H1 (cell line): ENCODE measurements at regions not wholly inside any gene's neighbourhood (a gene's known extent, or its start where the extent isn't known, plus 50 kb on each side); places are given as distances from the start of the nearest gene placed in this dataset.

Experiments
- CTCF ChIA-PET: fragments of 300-600 bp; sonication (Branson Sonifier 250); formaldehyde crosslinking; loops from one replicate; lab custom pipeline; 2021; ENCODE audit not compliant: partially characterized antibody; lab: Charles Lee
- POLR2A ChIA-PET: fragments of 300-600 bp; sonication (Branson Sonifier 250); formaldehyde crosslinking; loops from one replicate; lab custom pipeline; 2021; ENCODE audit warnings: inconsistent platforms; ENCODE audit not compliant: partially characterized antibody; lab: Charles Lee
- DNase-seq, 2 experiments: peaks; one replicate each; pipeline versions ENCODE4 v3.0.0 to v3.0.0-alpha.2; 2010 to 2022; ENCODE audit warnings: low spot score in 2 of 2, low read depth in 1 of 2, mixed read lengths in 1 of 2
- FAIRE-seq: peaks from 2 replicates; lab custom pipeline; 2011; peaks lifted over from hg19 to GRCh38; lab: Jason Lieb, UNC
- H2AFZ ChIP-seq: 2 replicates; pipeline ENCODE4 v1.8.1; 2012; ENCODE audit warnings: low read length, inconsistent platforms
- H2AK5ac ChIP-seq: 2 replicates; pipeline ENCODE4 v1.6.1; 2013; ENCODE audit warnings: low read depth, low read length
- H2BK120ac ChIP-seq: replicated peaks from 2 replicates; pipeline ENCODE3; 2013; ENCODE audit warnings: low read depth, low read length, inconsistent platforms
- H2BK12ac ChIP-seq: 2 replicates; pipeline ENCODE4 v1.6.1; 2013; ENCODE audit warnings: low read depth, low read length
- H2BK15ac ChIP-seq: 2 replicates; pipeline ENCODE4 v1.6.1; 2013; ENCODE audit warnings: low read length
- H2BK20ac ChIP-seq: 2 replicates; pipeline ENCODE4 v1.6.1; 2013; ENCODE audit warnings: low read length
- H2BK5ac ChIP-seq: 2 replicates; pipeline ENCODE4 v1.6.1; 2013; ENCODE audit warnings: low read depth, low read length
- H3K14ac ChIP-seq: 2 replicates; pipeline ENCODE4 v1.6.1; 2013; ENCODE audit warnings: inconsistent platforms; ENCODE audit not compliant: insufficient read length
- H3K18ac ChIP-seq: 2 replicates; pipeline ENCODE4 v1.6.1; 2013; ENCODE audit warnings: low read length; ENCODE audit errors: extremely low read depth
- H3K23ac ChIP-seq: 2 replicates; pipeline ENCODE4 v1.6.1; 2013; ENCODE audit warnings: inconsistent platforms; ENCODE audit not compliant: insufficient read length
- H3K23me2 ChIP-seq: 2 replicates; pipeline ENCODE4 v1.6.1; 2013; ENCODE audit warnings: low read depth, low read length
- H3K27ac ChIP-seq: 2 replicates; pipeline ENCODE4 v1.6.1; 2011; ENCODE audit warnings: low read depth, low read length, inconsistent platforms
- H3K27me3 ChIP-seq, 4 experiments: replicated peaks in 1 of 4; 1 replicate in 1 of 4; 2 replicates in 3 of 4; pipeline versions ENCODE4 v1.6.1 to v1.8.1; 2011 to 2013; ENCODE audit warnings: low read length in 3 of 4, mild to moderate bottlenecking in 3 of 4, inconsistent platforms in 2 of 4, mixed read lengths in 2 of 4, moderate library complexity in 1 of 4; ENCODE audit not compliant: control insufficient read depth in 3 of 4, insufficient read depth in 3 of 4; ENCODE audit errors: extremely low read depth in 1 of 4
- H3K36me3 ChIP-seq, 4 experiments: 2 replicates each; pipeline versions ENCODE4 v1.6.1 to v1.8.1; 2011 to 2013; ENCODE audit warnings: mild to moderate bottlenecking in 4 of 4, low read length in 3 of 4, moderate library complexity in 2 of 4, control low read depth in 1 of 4, inconsistent platforms in 1 of 4; ENCODE audit not compliant: insufficient read depth in 4 of 4, control insufficient read depth in 2 of 4
- H3K4ac ChIP-seq: replicated peaks from 2 replicates; pipeline ENCODE3; 2013; ENCODE audit warnings: low read length, low read depth, mixed read lengths, inconsistent platforms; ENCODE audit not compliant: insufficient read length
- H3K4me1 ChIP-seq, 4 experiments: replicated peaks in 1 of 4; 1 replicate in 1 of 4; 2 replicates in 3 of 4; pipeline versions ENCODE4 v1.6.1 to v1.8.1; 2011 to 2013; ENCODE audit warnings: low read length in 3 of 4, inconsistent platforms in 2 of 4, mixed read lengths in 1 of 4; ENCODE audit not compliant: insufficient read depth in 4 of 4, control insufficient read depth in 3 of 4
- H3K4me2 ChIP-seq, 2 experiments: 2 replicates each; pipeline versions ENCODE4 v1.6.1 to v1.8.1; 2011 to 2013; ENCODE audit warnings: low read depth in 2 of 2, low read length in 2 of 2, control low read depth in 1 of 2, inconsistent platforms in 1 of 2, mild to moderate bottlenecking in 1 of 2; ENCODE audit not compliant: insufficient read depth in 1 of 2
- H3K4me3 ChIP-seq, 4 experiments: fragments of 200-600, 300-600 bp in 1 of 4; sonication (generic), shearing (Covaris generic), sonication (Bioruptor Twin) in 1 of 4; 2 replicates each; pipeline versions ENCODE4 v1.5.1 to v1.8.1; 2011 to 2016; ENCODE audit warnings: low read length in 4 of 4, low read depth in 3 of 4, control low read depth in 2 of 4, inconsistent platforms in 2 of 4, mild to moderate bottlenecking in 2 of 4, mixed read lengths in 1 of 4, moderate library complexity in 1 of 4; ENCODE audit not compliant: insufficient read depth in 2 of 4; ENCODE audit errors: extremely low read depth in 1 of 4
- H3K56ac ChIP-seq: replicated peaks from 2 replicates; pipeline ENCODE3; 2013; ENCODE audit warnings: low read depth, mild to moderate bottlenecking, mixed read lengths, low read length, inconsistent platforms; ENCODE audit not compliant: insufficient read length
- H3K79me1 ChIP-seq: 2 replicates; pipeline ENCODE4 v1.6.1; 2013; ENCODE audit warnings: low read depth, low read length, control low read depth
- H3K79me2 ChIP-seq, 2 experiments: 2 replicates each; pipeline versions ENCODE4 v1.6.1 to v1.8.1; 2012 to 2013; ENCODE audit warnings: low read length in 2 of 2, mild to moderate bottlenecking in 2 of 2, inconsistent platforms in 1 of 2; ENCODE audit not compliant: insufficient read depth in 2 of 2, control insufficient read depth in 1 of 2
- H3K9ac ChIP-seq, 4 experiments: replicated peaks in 1 of 4; 1 replicate in 1 of 4; 2 replicates in 3 of 4; pipeline versions ENCODE4 v1.6.1 to v1.8.1; 2011 to 2013; ENCODE audit warnings: low read depth in 3 of 4, low read length in 3 of 4, control low read depth in 2 of 4, mild to moderate bottlenecking in 2 of 4, moderate library complexity in 2 of 4, inconsistent platforms in 1 of 4; ENCODE audit errors: extremely low read depth in 1 of 4
- H3K9me3 ChIP-seq, 2 experiments: 2 replicates each; pipeline versions ENCODE4 v1.6.1 to v1.8.1; 2012 to 2013; ENCODE audit warnings: mild to moderate bottlenecking in 2 of 2, moderate library complexity in 2 of 2, control low read depth in 1 of 2, inconsistent platforms in 1 of 2, low read depth in 1 of 2, low read length in 1 of 2, mixed read lengths in 1 of 2; ENCODE audit not compliant: insufficient read depth in 2 of 2
- H4K20me1 ChIP-seq, 2 experiments: replicated peaks in 1 of 2; 2 replicates each; pipeline versions ENCODE3 to v1.8.1; 2011 to 2013; ENCODE audit warnings: inconsistent platforms in 2 of 2, low read length in 2 of 2, mild to moderate bottlenecking in 1 of 2; ENCODE audit not compliant: insufficient read depth in 2 of 2, control insufficient read depth in 1 of 2
- H4K5ac ChIP-seq: 2 replicates; pipeline ENCODE4 v1.6.1; 2013; ENCODE audit warnings: low read length, low read depth, mixed read lengths, inconsistent platforms; ENCODE audit not compliant: insufficient read length
- H4K8ac ChIP-seq: 2 replicates; pipeline ENCODE4 v1.8.0; 2013; ENCODE audit warnings: mild to moderate bottlenecking, moderate library complexity, low read length, inconsistent platforms; ENCODE audit not compliant: insufficient read depth; ENCODE audit errors: extremely low read depth
- H4K91ac ChIP-seq: replicated peaks from 2 replicates; pipeline ENCODE3; 2013; ENCODE audit warnings: low read length, mixed read lengths, inconsistent platforms; ENCODE audit not compliant: insufficient read length
- EP300 ChIP-seq, 2 experiments: IDR thresholded peaks; 1 replicate in 1 of 2; 2 replicates in 1 of 2; pipeline ENCODE4 v1.6.1; 2011 to 2012; ENCODE audit warnings: low read depth in 2 of 2, low read length in 2 of 2, mild to moderate bottlenecking in 2 of 2, borderline replicate concordance in 1 of 2, inconsistent platforms in 1 of 2, moderate library complexity in 1 of 2
- PHF8 ChIP-seq: fragments of 200-600 bp; sonication (generic); conservative IDR thresholded peaks from 2 replicates; pipeline ENCODE4 v1.7.1; 2012; ENCODE audit warnings: low read depth, mild to moderate bottlenecking, inconsistent platforms, low read length, moderate library complexity
- WGBS, 2 experiments: shearing (Covaris generic) in 1 of 2; methylation state at CpG; one replicate each; pipeline versions ENCODE4 v1.1.6 to v1.1.7; 2013 to 2015; ENCODE audit warnings: low lambda C conversion rate in 2 of 2, mixed read lengths in 2 of 2, inconsistent platforms in 1 of 2, low coverage in 1 of 2, missing lambda C conversion rate in 1 of 2; ENCODE audit not compliant: insufficient replicate concordance in 2 of 2, insufficient coverage in 1 of 2, insufficient read length in 1 of 2; ENCODE audit errors: extremely low coverage in 1 of 2, missing lambda C conversion rate in 1 of 2; 5-methylcytosine and 5-hydroxymethylcytosine counted together

GRCh38 chr2:220221992-220222391 lies 594.6 kb downstream of the SLC4A3 start:
- Histone ChIP-seq H3K4me2 (no peak overlapping the region), H3K18ac (no peak overlapping the region), H2BK15ac (no peak overlapping the region), H4K8ac (no peak overlapping the region), H3K4me3 (no peak overlapping the region), H3K79me1 (no peaks in the 10 kb centered on the region), H3K14ac (no peak overlapping the region), H3K4ac (no peak overlapping the region), H3K4me1 (peaks cover 0 to 9% (median 0%) of the 10 kb centered on the region in 4 experiments; a peak in 1 of 7 replicates), H2BK5ac (no peak overlapping the region), H3K36me3 (no peaks in the 10 kb centered on the region), H3K9ac (no peak overlapping the region), H2AK5ac (no peak overlapping the region), H2BK12ac (no peak overlapping the region), H3K27ac (no peak overlapping the region), H4K5ac (no peak overlapping the region), H3K79me2 (no peaks in the 10 kb centered on the region), H4K20me1 (no peaks in the 10 kb centered on the region), H3K9me3 (no peaks in the 10 kb centered on the region), H2AFZ (no peak overlapping the region), H3K23ac (no peak overlapping the region), H3K56ac (no peak overlapping the region), H4K91ac (no peak overlapping the region), H3K27me3 (no peaks in the 10 kb centered on the region), H2BK120ac (no peak overlapping the region), H2BK20ac (no peak overlapping the region), H3K23me2 (no peaks in the 10 kb centered on the region)
- TF ChIP-seq PHF8 (no peak), EP300 (IDR thresholded peaks at IDR 0.05; ENCODE audit: borderline replicate concordance in 1 of 2, low read depth in 2 of 2, low read length in 2 of 2) (no peak)
- POLR2A ChIA-PET, result no interaction called here
- DNase-seq (no peak), FAIRE-seq (no peak)
- 92% methylated on average over 5 of the region's 5 CpGs; no CpG with 5 or more reads in 1 of the 2 experiments for WGBS, 2 experiments
- CTCF ChIA-PET, result no interaction called here
